ENCODE measurements at regions not wholly inside any gene's neighbourhood (a gene's known extent, or its start where the extent isn't known, plus 50 kb on each side); places are given as distances from the start of the nearest gene placed in this dataset.
A peak's percentile ranks its signal among the peaks of the same experiment; 100 is the strongest.

DNA sequence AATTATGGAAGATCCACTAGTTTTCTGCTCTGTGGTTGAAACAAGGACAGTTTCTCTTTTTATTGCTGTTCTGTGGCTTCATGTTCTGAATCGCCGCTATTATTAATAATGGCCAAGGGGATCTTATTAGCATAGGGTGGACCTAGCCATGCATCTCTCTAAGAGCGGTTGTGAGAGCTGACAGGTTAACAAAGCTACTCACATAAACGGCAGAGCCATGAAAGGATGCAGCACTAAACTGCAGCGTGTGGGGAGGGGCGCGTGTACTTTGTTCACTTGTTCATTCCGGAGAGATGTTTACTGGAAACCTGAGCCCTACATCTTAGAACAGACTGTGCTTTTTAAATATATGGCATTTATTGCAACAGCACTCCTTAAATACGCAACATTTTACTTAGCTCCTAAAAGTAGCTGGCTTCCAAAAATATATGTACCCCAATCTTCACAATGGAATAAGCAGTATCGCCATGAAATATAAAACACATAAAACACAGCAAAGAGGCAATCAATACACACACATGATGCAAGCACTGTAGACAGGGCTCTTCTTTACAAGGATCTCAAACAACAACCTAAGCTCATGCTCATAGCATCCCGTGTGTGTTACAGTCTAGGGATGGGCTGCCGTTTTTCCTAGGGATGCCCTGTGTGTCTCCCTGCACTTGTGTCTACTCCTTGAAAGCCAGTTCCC lies 424.6 kb downstream of the MED10 start:
- Histone ChIP-seq H3K27ac (no peak overlapping the region), H3K36me3 (no peaks in the 10 kb centered on the region), H3K4me3 (no peak overlapping the region), H3K27me3 (replicated peaks; ENCODE audit: insufficient read depth) (no peaks in the 10 kb centered on the region), H3K9me3 (no peaks in the 10 kb centered on the region), H3K4me1 (replicated peaks) (no peaks in the 10 kb centered on the region)
- intact Hi-C loops (cut with DNase I) = no loop called here
- no peak for DNase-seq (ENCODE audit: low spot score)
- TF ChIP-seq POLR2A (IDR thresholded peaks at IDR 0.05) (no peak), POLR2AphosphoS5 (IDR thresholded peaks at IDR 0.05) (peak; percentile 48)
- 17% methylated on average over 12 of the region's 12 CpGs for WGBS

DNA sequence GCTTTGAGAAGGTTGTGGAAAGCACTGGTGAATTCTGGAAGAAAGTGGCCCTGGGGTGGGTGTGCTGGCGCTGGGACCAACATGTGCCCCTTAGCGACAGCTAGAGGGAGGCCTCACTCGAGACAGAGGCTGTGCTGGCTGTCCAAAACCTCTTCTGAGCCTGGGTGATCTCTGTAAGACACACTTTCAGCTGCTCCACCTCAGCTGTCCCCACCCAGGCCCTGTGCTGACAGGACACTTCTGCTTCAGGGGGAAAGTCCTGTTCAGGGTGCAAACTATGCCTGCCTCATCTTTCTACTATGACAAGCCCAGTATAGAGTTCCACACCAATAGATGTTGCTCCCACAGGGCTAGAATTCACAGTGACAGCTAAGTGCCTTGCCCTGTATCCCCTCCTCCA lies 426.4 kb downstream of the MED10 start:
- no peak for TF ChIP-seq POLR2A (IDR thresholded peaks at IDR 0.05)
- TF ChIP-seq, protein P1, sequence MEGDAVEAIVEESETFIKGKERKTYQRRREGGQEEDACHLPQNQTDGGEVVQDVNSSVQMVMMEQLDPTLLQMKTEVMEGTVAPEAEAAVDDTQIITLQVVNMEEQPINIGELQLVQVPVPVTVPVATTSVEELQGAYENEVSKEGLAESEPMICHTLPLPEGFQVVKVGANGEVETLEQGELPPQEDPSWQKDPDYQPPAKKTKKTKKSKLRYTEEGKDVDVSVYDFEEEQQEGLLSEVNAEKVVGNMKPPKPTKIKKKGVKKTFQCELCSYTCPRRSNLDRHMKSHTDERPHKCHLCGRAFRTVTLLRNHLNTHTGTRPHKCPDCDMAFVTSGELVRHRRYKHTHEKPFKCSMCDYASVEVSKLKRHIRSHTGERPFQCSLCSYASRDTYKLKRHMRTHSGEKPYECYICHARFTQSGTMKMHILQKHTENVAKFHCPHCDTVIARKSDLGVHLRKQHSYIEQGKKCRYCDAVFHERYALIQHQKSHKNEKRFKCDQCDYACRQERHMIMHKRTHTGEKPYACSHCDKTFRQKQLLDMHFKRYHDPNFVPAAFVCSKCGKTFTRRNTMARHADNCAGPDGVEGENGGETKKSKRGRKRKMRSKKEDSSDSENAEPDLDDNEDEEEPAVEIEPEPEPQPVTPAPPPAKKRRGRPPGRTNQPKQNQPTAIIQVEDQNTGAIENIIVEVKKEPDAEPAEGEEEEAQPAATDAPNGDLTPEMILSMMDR (IDR thresholded peaks at IDR 0.05) = no peak
- TF ChIP-seq POLR2AphosphoS5 (IDR thresholded peaks at IDR 0.05) = no peak
- intact Hi-C loops (cut with DNase I) = no loop called here
- H3K4me3 ChIP-seq = no peak overlapping the region
- H3K4me1 ChIP-seq (replicated peaks) = no peaks in the 10 kb centered on the region
- H3K36me3 ChIP-seq = no peaks in the 10 kb centered on the region
- no peaks in the 10 kb centered on the region for H3K27me3 ChIP-seq (replicated peaks; ENCODE audit: insufficient read depth)
- no peaks in the 10 kb centered on the region for H3K9me3 ChIP-seq
- H3K27ac ChIP-seq = no peak overlapping the region
- no peak for DNase-seq (ENCODE audit: low spot score)
- 68% methylated on average over 3 of the region's 3 CpGs for WGBS

DNA sequence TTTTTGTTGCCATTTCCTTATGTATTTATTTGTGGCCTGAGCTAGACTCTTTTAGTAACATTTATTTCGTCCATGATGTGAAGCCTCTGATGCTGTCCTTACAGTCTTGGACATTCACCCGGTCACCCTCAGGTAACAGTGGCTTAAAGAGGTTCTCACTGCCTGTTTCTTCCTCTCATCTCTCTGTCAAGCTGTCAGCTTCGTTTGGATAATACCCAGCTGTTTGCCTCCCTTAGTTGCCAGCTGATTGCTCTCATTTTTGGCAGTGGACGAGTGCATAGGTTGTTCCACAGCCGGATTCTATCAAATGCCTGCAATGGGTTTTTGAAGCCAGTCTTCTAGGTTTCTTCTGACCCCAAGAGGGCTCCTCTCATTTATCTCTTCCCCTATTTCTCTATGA lies 427.7 kb downstream of the MED10 start:
- no peak for DNase-seq (ENCODE audit: low spot score)
- Histone ChIP-seq H3K4me3 (no peak overlapping the region), H3K36me3 (no peaks in the 10 kb centered on the region), H3K27ac (no peak overlapping the region), H3K4me1 (replicated peaks) (no peaks in the 10 kb centered on the region), H3K9me3 (no peaks in the 10 kb centered on the region), H3K27me3 (replicated peaks; ENCODE audit: insufficient read depth) (no peaks in the 10 kb centered on the region)
- intact Hi-C loops (cut with DNase I) = no loop called here
- WGBS = 62% methylated on average over 5 of the region's 5 CpGs
- TF ChIP-seq, protein P1 (IDR thresholded peaks at IDR 0.05) = no peak
- no peak for TF ChIP-seq POLR2A (IDR thresholded peaks at IDR 0.05)
- TF ChIP-seq POLR2AphosphoS5 (IDR thresholded peaks at IDR 0.05) = no peak

DNA sequence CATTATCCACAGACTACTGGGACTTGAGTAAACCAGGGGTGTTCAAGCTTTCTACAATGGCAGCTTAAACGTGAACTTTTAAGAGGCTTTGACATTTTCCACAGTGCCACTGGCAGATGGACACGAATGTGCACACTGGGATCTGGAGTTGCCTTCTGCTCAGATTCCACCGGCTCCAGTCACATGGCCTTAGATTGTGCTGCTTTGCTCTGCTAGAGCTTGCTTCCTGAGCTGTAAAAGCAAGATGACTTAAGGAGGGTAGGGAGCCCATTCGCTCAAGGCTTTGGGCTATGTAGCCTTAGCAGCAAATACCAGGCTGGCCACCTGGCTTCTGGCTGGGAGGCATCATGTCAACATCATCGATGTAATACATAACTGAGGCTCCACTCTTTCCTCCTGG lies 436.9 kb downstream of the MED10 start:
- H3K27ac ChIP-seq = no peak overlapping the region
- intact Hi-C loops (cut with DNase I) = no loop called here

DNA sequence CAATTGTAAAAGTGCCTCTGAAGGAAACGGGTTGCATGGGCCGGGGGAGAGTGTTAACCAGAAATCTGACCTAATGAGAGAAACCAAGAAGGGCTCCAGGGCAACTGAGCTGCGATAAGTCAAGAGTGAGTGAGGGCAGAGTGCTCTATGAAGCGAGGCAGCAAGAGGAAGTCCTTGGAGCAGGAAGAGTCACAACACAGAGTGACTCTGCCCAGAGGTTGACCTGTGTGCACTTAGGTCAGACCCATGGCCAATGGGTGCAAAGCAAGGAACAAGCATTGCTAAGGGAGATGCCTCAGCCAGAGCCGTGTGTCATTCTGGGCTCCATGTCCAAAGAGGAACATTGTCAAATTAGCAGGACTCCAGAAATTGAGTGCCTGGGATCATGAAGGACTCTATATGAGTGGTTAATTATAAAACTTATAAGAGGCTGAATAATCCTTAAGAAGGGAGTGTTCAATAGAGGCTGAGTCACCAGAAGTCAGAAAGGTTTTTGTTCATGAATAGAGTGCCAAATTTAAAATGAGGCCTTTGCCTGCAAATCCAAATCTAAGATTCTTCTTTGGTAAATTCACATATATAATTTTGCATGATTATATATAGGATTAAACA lies 438.5 kb downstream of the MED10 start:
- intact Hi-C loops (cut with DNase I) = no loop called here
- no peaks in the 10 kb centered on the region for H3K9me3 ChIP-seq
- H3K27me3 ChIP-seq (replicated peaks; ENCODE audit: insufficient read depth) = peaks cover 2% of the 10 kb centered on the region
- no peak overlapping the region for H3K4me3 ChIP-seq
- no peaks in the 10 kb centered on the region for H3K4me1 ChIP-seq (replicated peaks)
- no peaks in the 10 kb centered on the region for H3K36me3 ChIP-seq
- TF ChIP-seq POLR2AphosphoS5 (IDR thresholded peaks at IDR 0.05) (no peak), POLR2A (IDR thresholded peaks at IDR 0.05) (no peak)
- TF ChIP-seq, protein P1 (IDR thresholded peaks at IDR 0.05) = no peak
- no peak for DNase-seq (ENCODE audit: low spot score)
- WGBS = 73% methylated on average over 5 of the region's 5 CpGs
- no peak overlapping the region for H3K27ac ChIP-seq

More for the DNA sequence above, 436.9 kb downstream of the MED10 start:
- peaks cover 2% of the 10 kb centered on the region for H3K27me3 ChIP-seq (replicated peaks; ENCODE audit: insufficient read depth)
- H3K9me3 ChIP-seq = no peaks in the 10 kb centered on the region
- DNase-seq (ENCODE audit: low spot score) = no peak
- WGBS = 80% methylated on average over 5 of the region's 5 CpGs
- TF ChIP-seq POLR2A (IDR thresholded peaks at IDR 0.05) = no peak
- TF ChIP-seq, protein P1 (IDR thresholded peaks at IDR 0.05) = no peak
- TF ChIP-seq POLR2AphosphoS5 (IDR thresholded peaks at IDR 0.05) = no peak
- no peaks in the 10 kb centered on the region for H3K4me1 ChIP-seq (replicated peaks)
- H3K4me3 ChIP-seq = no peak overlapping the region
- no peaks in the 10 kb centered on the region for H3K36me3 ChIP-seq
